A673 (cell line): ENCODE measurements at regions not wholly inside any gene's neighbourhood (a gene's known extent, or its start where the extent isn't known, plus 50 kb on each side); places are given as distances from the start of the nearest gene placed in this dataset.

ENCODE experiments used
- CTCF ChIP-seq: fragments of 300-800, 200-600 bp; sonication (generic); conservative IDR thresholded peaks from 2 replicates; pipeline ENCODE4 v1.5.1; 2017; ENCODE audit warnings: low read depth, mild to moderate bottlenecking, antibody characterized with exemption, low read length, moderate library complexity, mixed read lengths
- EZH2 ChIP-seq: fragments of 200-600 bp; sonication (generic); IDR thresholded peaks from 2 replicates; pipeline ENCODE4 v1.6.1; 2017; ENCODE audit warnings: borderline replicate concordance, low read depth, mild to moderate bottlenecking, mixed read lengths, antibody characterized with exemption, low read length; ENCODE audit not compliant: poor library complexity, severe bottlenecking

GRCh38 chr2:186099826-186100225, 361.2 kb downstream of the FSIP2 start:
- TF ChIP-seq EZH2, result no peak
- no peak for TF ChIP-seq CTCF
